ENCODE measurements at regions not wholly inside any gene's neighbourhood (a gene's known extent, or its start where the extent isn't known, plus 50 kb on each side); places are given as distances from the start of the nearest gene placed in this dataset.

DNA sequence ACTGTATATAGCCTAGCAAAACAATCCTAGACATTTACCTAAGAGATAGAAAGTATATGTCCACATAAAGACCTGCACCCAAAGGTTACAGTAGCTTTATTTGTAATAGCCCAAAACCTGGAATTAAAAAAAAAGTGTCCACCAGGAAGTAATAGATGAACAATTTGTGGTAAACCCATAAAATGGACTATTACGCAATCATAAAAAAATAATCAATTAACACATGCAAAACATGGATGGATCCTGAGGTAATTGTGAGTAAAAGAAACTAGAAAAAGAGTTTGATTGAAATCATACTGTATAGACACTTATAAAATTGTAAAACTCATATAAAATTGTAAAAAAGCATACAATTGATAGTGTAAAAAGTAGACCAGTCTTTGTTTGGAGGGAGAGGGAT is 673.0 kb upstream of the ZNF804A start:
- H2AFZ ChIP-seq (ENCODE audit: low read depth, low read length) = no peak overlapping the region
- no peaks in the 10 kb centered on the region for H3K36me3 ChIP-seq (ENCODE audit: control insufficient read depth in 2 of 2, extremely low read depth in 1 of 2, insufficient read depth in 2 of 2, low read length in 2 of 2)
- POLR2A ChIA-PET = no interaction called here
- peaks cover 2% of the 10 kb centered on the region for H3K9me3 ChIP-seq (replicated peaks; ENCODE audit: control insufficient read depth, insufficient read depth, low read length)
- DNase-seq (ENCODE audit: low read depth, low spot score) (no peak), FAIRE-seq (no peak)
- no peak overlapping the region for H3K4me2 ChIP-seq (ENCODE audit: insufficient read depth, low read length)
- intact Hi-C loops (cut with micrococcal nuclease) (no loop called here), dilution Hi-C loops (cut with MboI; ENCODE audit: extremely low pct_ligation_motif_present, low sequenced_read_pairs) (no loop called here)
- no peaks in the 10 kb centered on the region for H3K79me2 ChIP-seq (ENCODE audit: control insufficient read depth, insufficient read depth, low read length)
- no peak for TF ChIP-seq JUN (IDR thresholded peaks at IDR 0.05; ENCODE audit: borderline replicate concordance, insufficient read depth, insufficient read length, low read depth)
- TF ChIP-seq EZH2 (IDR thresholded peaks at IDR 0.05; ENCODE audit: borderline replicate concordance, low read depth, low read length, severe bottlenecking) = no peak
- H3K4me3 ChIP-seq (replicated peaks in 1 of 3; ENCODE audit: insufficient read depth in 1 of 3, low read depth in 1 of 3, low read length in 3 of 3) = no peak overlapping the region
- CTCF ChIA-PET = no interaction called here
- BruUV-seq (replicated peaks) = no TSS peak
- no peaks in the 10 kb centered on the region for H3K4me1 ChIP-seq (ENCODE audit: control insufficient read depth, extremely low read depth, insufficient read depth, low read length)
- no peak overlapping the region for H3K27ac ChIP-seq (ENCODE audit: insufficient read depth, low read depth, low read length)
- no peaks in the 10 kb centered on the region for H3K27me3 ChIP-seq (ENCODE audit: control insufficient read depth in 2 of 2, insufficient read depth in 2 of 2, low read length in 2 of 2)
- no peaks in the 10 kb centered on the region for H4K20me1 ChIP-seq (replicated peaks; ENCODE audit: control insufficient read depth, extremely low read depth, insufficient read depth, low read length)
- no peaks in the 10 kb centered on the region for H3K9me1 ChIP-seq (replicated peaks; ENCODE audit: control insufficient read depth, extremely low read depth, insufficient read depth, low read length)
- no peak overlapping the region for H3K9ac ChIP-seq (replicated peaks; ENCODE audit: extremely low read depth, insufficient read depth, low read length)

DNA sequence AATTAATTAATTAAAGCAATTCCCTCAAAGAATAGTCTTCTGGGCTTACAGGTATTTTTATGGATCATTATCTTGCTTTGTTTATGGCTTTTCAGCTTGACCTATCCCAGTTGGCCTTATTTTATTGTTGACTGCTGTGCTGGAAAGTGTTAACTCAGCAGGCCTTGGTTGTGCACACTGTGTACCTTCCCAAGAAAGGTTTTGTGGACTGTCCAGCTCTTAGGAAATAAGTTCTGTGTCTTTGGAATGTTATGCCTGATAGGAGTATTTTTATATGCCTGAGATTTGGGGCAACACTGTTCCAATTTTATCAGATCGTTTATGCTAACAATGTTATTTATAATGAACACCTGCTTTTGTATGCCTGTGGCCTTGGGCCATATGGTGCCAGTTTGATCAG is 671.9 kb upstream of the ZNF804A start:
- no peaks in the 10 kb centered on the region for H3K9me1 ChIP-seq (replicated peaks; ENCODE audit: control insufficient read depth, extremely low read depth, insufficient read depth, low read length)
- H3K9ac ChIP-seq (replicated peaks; ENCODE audit: extremely low read depth, insufficient read depth, low read length) = no peak overlapping the region
- intact Hi-C loops (cut with micrococcal nuclease) (no loop called here), dilution Hi-C loops (cut with MboI; ENCODE audit: extremely low pct_ligation_motif_present, low sequenced_read_pairs) (no loop called here)
- H3K4me3 ChIP-seq (replicated peaks in 1 of 3; ENCODE audit: insufficient read depth in 1 of 3, low read depth in 1 of 3, low read length in 3 of 3) = no peak overlapping the region
- no peaks in the 10 kb centered on the region for H3K27me3 ChIP-seq (ENCODE audit: control insufficient read depth in 2 of 2, insufficient read depth in 2 of 2, low read length in 2 of 2)
- BruUV-seq (replicated peaks) = no TSS peak
- H3K36me3 ChIP-seq (ENCODE audit: control insufficient read depth in 2 of 2, extremely low read depth in 1 of 2, insufficient read depth in 2 of 2, low read length in 2 of 2) = no peaks in the 10 kb centered on the region
- H2AFZ ChIP-seq (ENCODE audit: low read depth, low read length) = no peak overlapping the region
- no peaks in the 10 kb centered on the region for H3K79me2 ChIP-seq (ENCODE audit: control insufficient read depth, insufficient read depth, low read length)
- no peak overlapping the region for H3K27ac ChIP-seq (ENCODE audit: insufficient read depth, low read depth, low read length)
- peaks cover 2% of the 10 kb centered on the region for H3K9me3 ChIP-seq (replicated peaks; ENCODE audit: control insufficient read depth, insufficient read depth, low read length)
- FAIRE-seq (no peak), DNase-seq (ENCODE audit: low read depth, low spot score) (no peak)
- ChIA-PET POLR2A (no interaction called here), CTCF (no interaction called here)
- H4K20me1 ChIP-seq (replicated peaks; ENCODE audit: control insufficient read depth, extremely low read depth, insufficient read depth, low read length) = no peaks in the 10 kb centered on the region
- H3K4me2 ChIP-seq (ENCODE audit: insufficient read depth, low read length) = no peak overlapping the region
- TF ChIP-seq GATA2 (IDR thresholded peaks at IDR 0.05; ENCODE audit: insufficient read depth, insufficient read length, low read depth, low read length) (no peak), POLR2AphosphoS5 (IDR thresholded peaks at IDR 0.05; ENCODE audit: insufficient read depth, low read depth, low read length) (no peak), EZH2 (IDR thresholded peaks at IDR 0.05; ENCODE audit: borderline replicate concordance, low read depth, low read length, severe bottlenecking) (no peak), POLR2A (IDR thresholded peaks at IDR 0.05; ENCODE audit: low read depth, low read length) (no peak), FOS (IDR thresholded peaks at IDR 0.05; ENCODE audit: borderline replicate concordance, insufficient read depth, low read length) (no peak), MYC (IDR thresholded peaks at IDR 0.05; ENCODE audit: low read depth, low read length) (no peak), JUN (IDR thresholded peaks at IDR 0.05; ENCODE audit: borderline replicate concordance, insufficient read depth, insufficient read length, low read depth) (no peak)
- TF ChIP-seq, protein P1, sequence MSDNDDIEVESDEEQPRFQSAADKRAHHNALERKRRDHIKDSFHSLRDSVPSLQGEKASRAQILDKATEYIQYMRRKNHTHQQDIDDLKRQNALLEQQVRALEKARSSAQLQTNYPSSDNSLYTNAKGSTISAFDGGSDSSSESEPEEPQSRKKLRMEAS (IDR thresholded peaks at IDR 0.05; ENCODE audit: insufficient read depth, insufficient read length) = no peak
- TF ChIP-seq, protein P2, sequence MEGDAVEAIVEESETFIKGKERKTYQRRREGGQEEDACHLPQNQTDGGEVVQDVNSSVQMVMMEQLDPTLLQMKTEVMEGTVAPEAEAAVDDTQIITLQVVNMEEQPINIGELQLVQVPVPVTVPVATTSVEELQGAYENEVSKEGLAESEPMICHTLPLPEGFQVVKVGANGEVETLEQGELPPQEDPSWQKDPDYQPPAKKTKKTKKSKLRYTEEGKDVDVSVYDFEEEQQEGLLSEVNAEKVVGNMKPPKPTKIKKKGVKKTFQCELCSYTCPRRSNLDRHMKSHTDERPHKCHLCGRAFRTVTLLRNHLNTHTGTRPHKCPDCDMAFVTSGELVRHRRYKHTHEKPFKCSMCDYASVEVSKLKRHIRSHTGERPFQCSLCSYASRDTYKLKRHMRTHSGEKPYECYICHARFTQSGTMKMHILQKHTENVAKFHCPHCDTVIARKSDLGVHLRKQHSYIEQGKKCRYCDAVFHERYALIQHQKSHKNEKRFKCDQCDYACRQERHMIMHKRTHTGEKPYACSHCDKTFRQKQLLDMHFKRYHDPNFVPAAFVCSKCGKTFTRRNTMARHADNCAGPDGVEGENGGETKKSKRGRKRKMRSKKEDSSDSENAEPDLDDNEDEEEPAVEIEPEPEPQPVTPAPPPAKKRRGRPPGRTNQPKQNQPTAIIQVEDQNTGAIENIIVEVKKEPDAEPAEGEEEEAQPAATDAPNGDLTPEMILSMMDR (IDR thresholded peaks at IDR 0.05; ENCODE audit: extremely low read depth in 1 of 2, insufficient read depth in 1 of 2, low read depth in 1 of 2, low read length in 2 of 2) = no peak
- no peaks in the 10 kb centered on the region for H3K4me1 ChIP-seq (ENCODE audit: control insufficient read depth, extremely low read depth, insufficient read depth, low read length)

Data from endothelial cell of umbilical vein (primary cell).